Epithelial cell of esophagus (primary cell): ENCODE measurements at regions not wholly inside any gene's neighbourhood (a gene's known extent, or its start where the extent isn't known, plus 50 kb on each side); places are given as distances from the start of the nearest gene placed in this dataset.
A peak's percentile ranks its signal among the peaks of the same experiment; 100 is the strongest.

Experiments used
- DNase-seq: peaks from one replicate; pipeline ENCODE4 v3.0.0; 2010; ENCODE audit warnings: low read depth
- H3K4me3 ChIP-seq: 2 replicates; pipeline ENCODE4 v1.5.1; 2011; ENCODE audit warnings: mild to moderate bottlenecking, low read length, control low read depth
- TF ChIP-seq, protein P1 (sequence below): IDR thresholded peaks from 2 replicates; pipeline ENCODE4 v1.5.1; 2011; ENCODE audit warnings: low read depth, mild to moderate bottlenecking, low read length, control low read depth, inconsistent platforms; ENCODE audit not compliant: insufficient read depth; ENCODE audit errors: missing control alignments

DNA sequence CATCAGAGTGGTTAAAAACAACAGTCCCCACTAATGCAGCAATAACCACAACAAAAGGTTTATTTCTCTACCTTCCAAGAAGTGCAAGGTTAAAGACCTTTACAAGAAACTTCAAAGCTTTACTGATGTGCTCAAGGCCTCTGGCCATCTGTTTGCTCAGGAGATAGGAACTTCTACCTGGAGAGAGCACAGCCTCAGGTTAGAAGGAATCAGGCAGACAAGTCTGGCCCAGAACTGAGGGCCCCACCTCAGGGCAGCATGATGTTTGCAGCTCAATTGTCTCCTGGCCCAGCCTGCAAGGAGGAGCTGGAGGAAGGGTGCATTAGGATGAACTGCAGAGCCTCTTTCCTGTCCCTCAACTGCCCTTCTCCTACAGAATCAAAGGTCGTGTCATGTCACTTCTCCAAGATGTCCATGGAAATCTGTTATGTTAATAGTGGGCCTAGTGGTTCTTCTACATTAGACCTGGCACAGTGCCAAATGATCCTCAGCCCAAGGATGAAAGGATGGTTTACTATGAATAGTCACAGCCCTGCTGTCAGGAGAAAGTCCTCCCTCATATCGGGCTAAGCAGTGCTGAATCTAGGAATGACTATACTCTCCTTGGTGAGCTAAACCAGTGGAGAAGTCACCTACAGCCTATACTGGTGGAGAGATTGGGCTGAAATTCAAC, 98.9 kb upstream of the NTRK2 start:
- DNase-seq, result no peak
- TF ChIP-seq, protein P1, sequence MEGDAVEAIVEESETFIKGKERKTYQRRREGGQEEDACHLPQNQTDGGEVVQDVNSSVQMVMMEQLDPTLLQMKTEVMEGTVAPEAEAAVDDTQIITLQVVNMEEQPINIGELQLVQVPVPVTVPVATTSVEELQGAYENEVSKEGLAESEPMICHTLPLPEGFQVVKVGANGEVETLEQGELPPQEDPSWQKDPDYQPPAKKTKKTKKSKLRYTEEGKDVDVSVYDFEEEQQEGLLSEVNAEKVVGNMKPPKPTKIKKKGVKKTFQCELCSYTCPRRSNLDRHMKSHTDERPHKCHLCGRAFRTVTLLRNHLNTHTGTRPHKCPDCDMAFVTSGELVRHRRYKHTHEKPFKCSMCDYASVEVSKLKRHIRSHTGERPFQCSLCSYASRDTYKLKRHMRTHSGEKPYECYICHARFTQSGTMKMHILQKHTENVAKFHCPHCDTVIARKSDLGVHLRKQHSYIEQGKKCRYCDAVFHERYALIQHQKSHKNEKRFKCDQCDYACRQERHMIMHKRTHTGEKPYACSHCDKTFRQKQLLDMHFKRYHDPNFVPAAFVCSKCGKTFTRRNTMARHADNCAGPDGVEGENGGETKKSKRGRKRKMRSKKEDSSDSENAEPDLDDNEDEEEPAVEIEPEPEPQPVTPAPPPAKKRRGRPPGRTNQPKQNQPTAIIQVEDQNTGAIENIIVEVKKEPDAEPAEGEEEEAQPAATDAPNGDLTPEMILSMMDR, result no peak
- no peak overlapping the region for H3K4me3 ChIP-seq

- no peak overlapping the region for H3K4me3 ChIP-seq
- TF ChIP-seq, protein P1, result no peak
- DNase-seq, result no peak
Observed at GRCh38 chr9:84573083-84573482, 96.4 kb upstream of the NTRK2 start.

GRCh38 chr9:84575705-84576104, 93.8 kb upstream of the NTRK2 start:
- no peak for DNase-seq
- TF ChIP-seq, protein P1, result no peak
- no peak overlapping the region for H3K4me3 ChIP-seq

DNA sequence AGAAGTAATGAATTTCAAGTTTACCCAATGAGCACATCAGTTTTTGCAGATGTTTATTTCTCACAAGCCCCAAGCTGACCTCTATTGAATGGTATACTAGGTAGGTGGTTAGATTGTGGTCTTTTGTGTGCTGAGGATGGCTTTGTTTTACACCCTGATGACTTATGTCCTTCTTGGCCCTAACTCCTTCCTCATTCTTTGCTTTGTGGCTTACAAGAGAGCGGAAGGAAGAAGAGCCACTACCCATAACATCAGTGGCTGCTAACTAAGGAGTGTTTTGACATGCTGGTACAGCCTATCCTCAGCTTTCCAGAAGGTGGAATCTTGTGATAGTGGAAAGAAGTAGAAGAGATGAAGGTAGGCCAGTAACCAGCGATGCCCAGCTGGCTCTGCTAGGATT, 85.7 kb upstream of the NTRK2 start:
- H3K4me3 ChIP-seq, result no peak overlapping the region
- TF ChIP-seq, protein P1, result no peak
- DNase-seq, result peak; percentile 48

- no peak for DNase-seq
- TF ChIP-seq, protein P1, result no peak
- H3K4me3 ChIP-seq, result no peak overlapping the region
Observed at GRCh38 chr9:84586662-84587061, 82.9 kb upstream of the NTRK2 start.

GRCh38 chr9:84587153-84587552, 82.4 kb upstream of the NTRK2 start:
- no peak for DNase-seq
- no peak overlapping the region for H3K4me3 ChIP-seq
- TF ChIP-seq, protein P1, result no peak

DNA sequence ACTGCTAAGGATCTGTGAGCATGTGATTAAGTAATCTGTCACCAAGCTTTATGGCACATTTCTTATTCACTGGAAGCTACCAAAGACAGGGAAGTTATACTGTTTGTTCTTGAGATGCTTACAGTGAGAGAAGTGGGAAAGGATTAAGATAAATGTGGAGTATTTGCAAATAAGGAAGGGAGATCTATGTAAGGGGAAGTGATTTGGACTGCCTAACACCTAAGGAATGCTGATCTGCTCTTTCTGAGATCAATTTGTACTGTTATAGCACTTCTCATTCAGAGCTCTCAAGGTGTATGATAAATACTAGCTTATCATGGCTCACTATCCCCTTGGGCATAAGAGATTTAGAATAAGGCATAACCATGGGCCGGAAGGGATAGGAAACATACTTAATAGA, 80.0 kb upstream of the NTRK2 start:
- no peak overlapping the region for H3K4me3 ChIP-seq
- DNase-seq, result no peak
- TF ChIP-seq, protein P1, result no peak
